Loucy (cell line): ENCODE measurements at regions not wholly inside any gene's neighbourhood (a gene's known extent, or its start where the extent isn't known, plus 50 kb on each side); places are given as distances from the start of the nearest gene placed in this dataset.

Experiments
- H2AFZ ChIP-seq: fragments of 200-600 bp; sonication (generic); 2 replicates; pipeline ENCODE4 v1.6.0; 2016; ENCODE audit warnings: antibody characterized with exemption, mild to moderate bottlenecking, low read length, moderate library complexity
- H3F3A ChIP-seq: fragments of 200-600 bp; 2 replicates; pipeline ENCODE4 v1.6.0; 2016; ENCODE audit warnings: antibody characterized with exemption, low read depth, mild to moderate bottlenecking
- H3K27me3 ChIP-seq: fragments of 200-600 bp; sonication (generic); 2 replicates; pipeline ENCODE4 v1.6.1; 2014; ENCODE audit warnings: low read length, mild to moderate bottlenecking; ENCODE audit not compliant: insufficient read depth, poor library complexity, severe bottlenecking
- H3K36me3 ChIP-seq: fragments of 200-600 bp; sonication (generic); 2 replicates; pipeline ENCODE4 v1.6.1; 2016; ENCODE audit warnings: low read length; ENCODE audit not compliant: insufficient read depth
- H3K4me1 ChIP-seq: fragments of 200-600 bp; sonication (generic); 2 replicates; pipeline ENCODE4 v1.5.1; 2014; ENCODE audit warnings: low read length, mild to moderate bottlenecking; ENCODE audit not compliant: insufficient read depth, poor library complexity, severe bottlenecking
- H3K4me2 ChIP-seq: fragments of 200-600 bp; sonication (generic); 2 replicates; pipeline ENCODE4 v1.6.0; 2014; ENCODE audit warnings: antibody characterized with exemption, low read length, low read depth, mild to moderate bottlenecking; ENCODE audit not compliant: poor library complexity, severe bottlenecking
- H3K4me3 ChIP-seq: fragments of 200-600 bp; sonication (generic); 2 replicates; pipeline ENCODE4 v1.5.1; 2014; ENCODE audit warnings: low read length, mild to moderate bottlenecking, mixed read lengths; ENCODE audit not compliant: poor library complexity, severe bottlenecking
- H3K79me2 ChIP-seq: fragments of 200-600 bp; sonication (generic); 2 replicates; pipeline ENCODE4 v1.6.1; 2014; ENCODE audit warnings: low read length; ENCODE audit not compliant: insufficient read depth
- H3K9ac ChIP-seq: fragments of 200-600 bp; sonication (generic); 2 replicates; pipeline ENCODE4 v1.6.0; 2014; ENCODE audit warnings: mild to moderate bottlenecking, low read depth, low read length, moderate library complexity; ENCODE audit not compliant: poor library complexity, severe bottlenecking
- H3K9me2 ChIP-seq: fragments of 200-600 bp; sonication (generic); replicated peaks from 2 replicates; pipeline ENCODE4 v1.6.1; 2016; ENCODE audit warnings: low read depth, low read length, mixed read lengths
- H3K9me3 ChIP-seq: fragments of 200-600 bp; sonication (generic); 2 replicates; pipeline ENCODE4 v1.6.1; 2014; ENCODE audit warnings: mild to moderate bottlenecking, antibody characterized with exemption, low read length, low read depth; ENCODE audit not compliant: insufficient read depth
- H4K20me1 ChIP-seq: fragments of 200-600 bp; sonication (generic); 2 replicates; pipeline ENCODE4 v1.6.0; 2014; ENCODE audit warnings: antibody characterized with exemption, low read length, mild to moderate bottlenecking; ENCODE audit not compliant: insufficient read depth, poor library complexity, severe bottlenecking
- EZH2phosphoT487 ChIP-seq: fragments of 200-600 bp; IDR thresholded peaks from 2 replicates; pipeline ENCODE4 v1.6.1; 2018; ENCODE audit warnings: antibody characterized with exemption, mild to moderate bottlenecking, moderate library complexity, borderline replicate concordance
- TF ChIP-seq, protein P1 (sequence below): fragments of 200-600 bp; sonication (generic); conservative IDR thresholded peaks from 2 replicates; pipeline ENCODE4 v1.5.1; 2014; ENCODE audit warnings: mild to moderate bottlenecking, antibody characterized with exemption, low read length

DNA sequence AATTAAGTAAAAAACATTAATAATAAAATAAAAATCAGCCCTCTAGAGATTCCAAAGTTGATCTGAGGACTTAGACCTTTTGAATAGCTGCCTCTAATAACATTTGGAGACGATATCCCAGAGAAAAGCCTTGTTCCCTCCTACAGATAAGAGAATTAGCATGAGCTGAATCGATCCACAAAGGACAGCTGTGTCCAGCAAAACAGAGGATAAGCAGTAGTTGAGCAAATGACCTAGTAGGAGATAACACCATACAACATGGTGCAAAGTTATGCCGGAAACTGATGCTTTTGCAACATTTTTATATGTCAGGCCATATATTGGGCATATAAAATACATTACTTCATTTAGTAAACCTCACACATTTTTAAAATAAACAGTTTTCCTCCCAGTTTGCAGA lies 212.2 kb upstream of the PRR16 start:
- Histone ChIP-seq H3K36me3 (no peaks in the 10 kb centered on the region), H3K4me3 (no peak overlapping the region), H3K9me2 (no peaks in the 10 kb centered on the region), H3K4me1 (no peaks in the 10 kb centered on the region), H3K27me3 (no peaks in the 10 kb centered on the region), H3F3A (no peaks in the 10 kb centered on the region), H3K9ac (no peak overlapping the region), H3K9me3 (no peaks in the 10 kb centered on the region), H3K79me2 (no peaks in the 10 kb centered on the region), H2AFZ (no peak overlapping the region), H4K20me1 (no peaks in the 10 kb centered on the region), H3K4me2 (no peak overlapping the region)
- TF ChIP-seq EZH2phosphoT487 = no peak
- TF ChIP-seq, protein P1, sequence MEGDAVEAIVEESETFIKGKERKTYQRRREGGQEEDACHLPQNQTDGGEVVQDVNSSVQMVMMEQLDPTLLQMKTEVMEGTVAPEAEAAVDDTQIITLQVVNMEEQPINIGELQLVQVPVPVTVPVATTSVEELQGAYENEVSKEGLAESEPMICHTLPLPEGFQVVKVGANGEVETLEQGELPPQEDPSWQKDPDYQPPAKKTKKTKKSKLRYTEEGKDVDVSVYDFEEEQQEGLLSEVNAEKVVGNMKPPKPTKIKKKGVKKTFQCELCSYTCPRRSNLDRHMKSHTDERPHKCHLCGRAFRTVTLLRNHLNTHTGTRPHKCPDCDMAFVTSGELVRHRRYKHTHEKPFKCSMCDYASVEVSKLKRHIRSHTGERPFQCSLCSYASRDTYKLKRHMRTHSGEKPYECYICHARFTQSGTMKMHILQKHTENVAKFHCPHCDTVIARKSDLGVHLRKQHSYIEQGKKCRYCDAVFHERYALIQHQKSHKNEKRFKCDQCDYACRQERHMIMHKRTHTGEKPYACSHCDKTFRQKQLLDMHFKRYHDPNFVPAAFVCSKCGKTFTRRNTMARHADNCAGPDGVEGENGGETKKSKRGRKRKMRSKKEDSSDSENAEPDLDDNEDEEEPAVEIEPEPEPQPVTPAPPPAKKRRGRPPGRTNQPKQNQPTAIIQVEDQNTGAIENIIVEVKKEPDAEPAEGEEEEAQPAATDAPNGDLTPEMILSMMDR = no peak

DNA sequence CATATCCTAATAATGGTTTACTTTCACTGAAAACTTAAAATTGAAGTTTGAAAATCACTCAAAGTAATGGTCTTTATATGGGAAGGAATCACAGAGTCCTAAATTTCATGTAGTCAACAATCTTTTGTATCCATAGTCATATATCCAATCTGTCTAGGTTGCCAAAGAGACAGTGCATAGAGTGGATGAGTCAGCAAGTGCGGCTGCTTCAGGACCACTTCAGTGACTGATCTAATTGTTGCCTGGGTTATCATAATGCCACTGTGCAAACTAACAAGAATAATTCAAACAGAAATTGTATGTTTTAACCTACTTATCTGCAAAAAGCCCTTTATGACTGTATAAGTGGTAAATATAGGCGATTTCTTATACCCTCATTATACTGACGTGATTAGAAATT lies 211.3 kb upstream of the PRR16 start:
- Histone ChIP-seq H3K4me2 (no peak overlapping the region), H3K9me2 (no peaks in the 10 kb centered on the region), H3K27me3 (no peaks in the 10 kb centered on the region), H4K20me1 (no peaks in the 10 kb centered on the region), H3K9ac (no peak overlapping the region), H3F3A (no peaks in the 10 kb centered on the region), H3K9me3 (no peaks in the 10 kb centered on the region), H3K4me1 (no peaks in the 10 kb centered on the region), H2AFZ (no peak overlapping the region), H3K36me3 (no peaks in the 10 kb centered on the region), H3K4me3 (no peak overlapping the region), H3K79me2 (no peaks in the 10 kb centered on the region)
- TF ChIP-seq EZH2phosphoT487 = no peak
- TF ChIP-seq, protein P1 = no peak

DNA sequence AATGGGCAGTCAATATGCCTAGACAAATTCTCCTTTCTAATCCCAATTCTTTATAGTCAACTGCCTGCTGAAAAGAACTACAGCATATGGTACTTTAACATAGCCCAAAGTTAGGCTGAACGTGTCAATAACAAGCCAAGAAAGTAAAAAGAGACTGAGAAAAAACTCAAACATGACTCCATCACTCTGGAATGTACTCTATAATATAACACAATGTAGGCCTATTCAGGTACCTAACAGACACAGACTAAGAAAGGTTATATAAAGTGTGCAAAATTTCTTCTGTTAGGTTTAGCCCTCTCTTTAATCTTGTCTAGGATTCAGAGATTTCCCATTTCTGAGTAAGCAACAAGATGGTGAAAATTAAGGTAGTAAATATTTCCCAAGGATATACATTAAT lies 209.7 kb upstream of the PRR16 start:
- no peak overlapping the region for H2AFZ ChIP-seq
- H3K4me1 ChIP-seq = no peaks in the 10 kb centered on the region
- H3K4me2 ChIP-seq = no peak overlapping the region
- H3F3A ChIP-seq = no peaks in the 10 kb centered on the region
- H3K79me2 ChIP-seq = no peaks in the 10 kb centered on the region
- no peaks in the 10 kb centered on the region for H4K20me1 ChIP-seq
- no peak overlapping the region for H3K4me3 ChIP-seq
- H3K9me2 ChIP-seq = no peaks in the 10 kb centered on the region
- H3K36me3 ChIP-seq = no peaks in the 10 kb centered on the region
- no peak for TF ChIP-seq EZH2phosphoT487
- TF ChIP-seq, protein P1 = no peak
- H3K9me3 ChIP-seq = no peaks in the 10 kb centered on the region
- no peaks in the 10 kb centered on the region for H3K27me3 ChIP-seq
- no peak overlapping the region for H3K9ac ChIP-seq
